ENCODE measurements at regions not wholly inside any gene's neighbourhood (a gene's known extent, or its start where the extent isn't known, plus 50 kb on each side); places are given as distances from the start of the nearest gene placed in this dataset.
"Not testable (repeated sequence)": the region's sequence is repeated elsewhere in the genome, so short reads cannot be mapped to it uniquely, and the experiment has no call there.

DNA sequence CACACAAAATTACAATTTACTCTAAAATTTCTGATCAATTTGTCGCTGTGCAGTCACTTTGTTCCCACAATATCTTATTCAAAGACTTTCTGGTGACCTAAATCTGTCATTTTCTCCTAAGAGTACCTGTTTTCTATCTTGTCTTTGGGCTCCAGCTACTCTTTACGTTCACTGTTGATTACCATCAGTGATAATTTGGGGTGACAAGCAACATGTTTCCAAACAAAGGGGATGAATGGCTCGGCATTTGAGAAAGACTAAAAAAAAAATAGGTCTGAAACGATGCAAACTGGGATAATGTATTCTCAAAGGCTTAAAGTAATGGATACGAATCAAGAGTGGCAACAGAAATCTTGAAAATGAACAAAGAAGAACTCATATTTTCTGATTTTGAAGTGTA, 205.2 kb upstream of the DAB2 start:
- no peak for DNase-seq

- DNase-seq: no peak
These were observed 203.6 kb upstream of the DAB2 start for GRCh38 chr5:39628348-39628747.

GRCh38 chr5:39624890-39625289, 200.1 kb upstream of the DAB2 start:
- no peak for DNase-seq

DNA sequence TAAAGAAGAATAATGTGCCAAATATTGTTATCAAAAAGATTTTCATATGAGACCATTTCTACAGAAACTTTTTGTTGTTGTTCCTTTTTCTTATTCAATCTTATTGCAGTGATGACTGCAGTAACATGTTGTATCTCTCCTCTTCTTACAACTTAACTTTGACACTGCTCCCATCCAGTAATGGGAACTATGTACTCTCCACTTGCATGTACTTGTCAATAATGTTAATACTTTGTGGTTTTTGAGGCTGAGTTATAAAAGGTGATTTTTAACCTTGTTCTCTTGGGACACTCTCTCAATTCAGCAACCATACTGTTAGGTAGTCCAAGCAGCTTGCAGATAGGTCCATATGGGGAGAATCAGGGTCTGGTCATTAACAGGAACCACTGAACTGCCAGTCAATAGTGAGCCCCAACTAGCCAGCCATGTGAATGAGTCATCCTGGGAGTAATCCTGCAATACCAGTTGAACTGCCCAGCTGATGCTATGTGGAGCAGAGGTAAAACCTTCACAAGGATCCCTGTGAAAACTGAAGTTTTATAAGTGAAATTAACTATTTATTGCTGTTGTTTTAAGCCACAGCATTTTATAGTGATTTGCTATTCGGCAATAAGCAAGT, 199.6 kb upstream of the DAB2 start:
- DNase-seq: no peak

GRCh38 chr5:39623291-39623865, 198.6 kb upstream of the DAB2 start:
- DNase-seq: no peak

DNA sequence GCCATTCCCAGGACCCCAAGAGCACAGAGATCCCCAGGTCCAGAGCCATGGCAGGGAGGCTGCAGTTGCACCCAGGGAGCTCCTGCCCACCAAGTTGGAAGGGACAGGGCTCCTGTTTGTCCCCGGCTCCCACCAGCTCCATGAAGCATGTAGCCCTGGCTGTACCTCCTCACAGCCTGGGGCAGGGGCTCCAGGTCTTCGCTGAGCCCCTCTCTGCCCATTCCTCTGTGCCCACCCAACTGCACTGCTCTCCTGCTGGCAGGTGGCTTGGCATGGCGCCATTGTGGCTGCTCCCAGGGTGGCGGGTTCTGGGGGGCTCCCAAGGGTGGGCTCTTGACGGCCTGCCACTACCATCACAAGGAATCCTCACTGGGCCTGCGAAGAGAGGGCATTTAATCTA, 197.5 kb upstream of the DAB2 start:
- no peak for DNase-seq

GRCh38 chr5:39619168-39619818, 194.5 kb upstream of the DAB2 start:
- no peak for DNase-seq

DNA sequence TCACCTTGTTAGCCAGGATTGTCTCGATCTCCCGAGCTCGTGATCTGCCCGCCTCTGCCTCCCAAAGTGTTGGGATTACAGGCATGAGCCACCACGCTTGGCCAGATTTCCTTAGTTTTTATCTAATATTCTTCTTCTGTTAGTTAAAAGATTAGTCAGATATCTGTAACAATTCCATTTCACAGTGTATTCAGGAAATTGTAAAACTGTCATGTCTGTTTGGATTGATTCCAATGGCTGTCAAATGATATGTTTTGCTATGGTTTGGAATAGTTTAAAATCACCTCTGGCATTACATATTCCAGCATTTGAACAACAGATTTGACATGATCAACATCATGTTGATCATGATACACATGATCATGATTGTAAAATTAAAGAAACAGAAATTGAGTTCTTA, 193.6 kb upstream of the DAB2 start:
- no peak for DNase-seq

- no peak for DNase-seq
These were observed 191.4 kb upstream of the DAB2 start for GRCh38 chr5:39616131-39616530.

GRCh38 chr5:39611076-39611475, 186.3 kb upstream of the DAB2 start:
- DNase-seq: not testable (repeated sequence)

- no peak for DNase-seq
These were observed 183.2 kb upstream of the DAB2 start for GRCh38 chr5:39608024-39608423.

- DNase-seq: no peak
These were observed 181.8 kb upstream of the DAB2 start for GRCh38 chr5:39606591-39606990.

GRCh38 chr5:39605588-39606575, 181.1 kb upstream of the DAB2 start:
- DNase-seq: no peak

DNA sequence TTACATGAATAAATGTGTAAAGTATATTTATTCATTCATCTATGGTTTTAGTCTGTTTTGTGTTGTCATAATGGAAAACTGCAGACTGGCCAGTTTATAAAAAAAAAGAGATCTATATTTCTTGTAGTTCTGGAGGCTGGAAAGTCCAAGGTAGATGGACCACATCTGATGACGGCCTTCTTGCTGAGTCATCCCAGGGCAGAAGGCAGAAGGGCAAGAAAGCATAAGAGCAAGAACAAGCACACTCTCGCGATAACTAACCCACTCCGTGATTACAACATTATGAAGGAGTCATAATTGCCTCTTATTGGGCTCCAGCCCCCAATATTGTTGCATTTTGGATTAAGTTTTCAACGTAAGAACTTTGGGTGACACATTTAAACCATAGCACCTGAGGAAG, 180.4 kb upstream of the DAB2 start:
- DNase-seq: no peak

GRCh38 chr5:39604491-39604890, 179.7 kb upstream of the DAB2 start:
- DNase-seq: no peak

DNA sequence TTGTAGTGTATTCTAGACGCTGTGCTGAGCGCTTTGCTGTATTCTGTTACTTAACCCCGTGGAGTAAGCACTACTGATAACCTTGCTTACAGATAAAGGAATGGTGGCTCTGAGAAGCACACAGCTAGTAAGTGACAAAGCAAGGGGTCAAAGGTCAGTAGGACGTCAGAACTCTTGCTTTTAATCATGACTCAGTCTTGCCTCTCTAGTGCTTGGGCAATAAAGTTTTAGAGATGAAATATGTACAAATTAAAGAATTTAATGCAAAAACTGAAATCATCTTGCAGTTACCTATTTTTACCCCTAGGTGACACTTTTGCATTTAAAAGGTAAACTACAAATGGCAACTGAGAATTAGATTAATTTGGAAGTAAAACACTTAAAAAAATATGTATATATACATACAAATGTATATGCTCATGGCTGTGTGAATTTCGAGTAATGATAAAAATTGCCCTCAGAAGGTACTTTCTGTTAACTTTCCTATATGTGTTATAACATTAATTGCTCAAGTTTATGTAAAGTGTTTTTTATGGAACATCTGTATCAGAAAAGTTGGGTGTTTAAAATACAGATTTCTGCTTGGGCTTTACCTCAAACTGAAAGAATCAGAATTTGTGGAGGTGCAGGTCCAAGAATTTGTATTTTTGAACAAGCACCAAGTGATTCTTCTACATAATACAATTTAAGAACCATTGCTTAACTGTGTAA, 175.1 kb upstream of the DAB2 start:
- peak in 1 of 2 experiments; percentile 50 for DNase-seq

DNA sequence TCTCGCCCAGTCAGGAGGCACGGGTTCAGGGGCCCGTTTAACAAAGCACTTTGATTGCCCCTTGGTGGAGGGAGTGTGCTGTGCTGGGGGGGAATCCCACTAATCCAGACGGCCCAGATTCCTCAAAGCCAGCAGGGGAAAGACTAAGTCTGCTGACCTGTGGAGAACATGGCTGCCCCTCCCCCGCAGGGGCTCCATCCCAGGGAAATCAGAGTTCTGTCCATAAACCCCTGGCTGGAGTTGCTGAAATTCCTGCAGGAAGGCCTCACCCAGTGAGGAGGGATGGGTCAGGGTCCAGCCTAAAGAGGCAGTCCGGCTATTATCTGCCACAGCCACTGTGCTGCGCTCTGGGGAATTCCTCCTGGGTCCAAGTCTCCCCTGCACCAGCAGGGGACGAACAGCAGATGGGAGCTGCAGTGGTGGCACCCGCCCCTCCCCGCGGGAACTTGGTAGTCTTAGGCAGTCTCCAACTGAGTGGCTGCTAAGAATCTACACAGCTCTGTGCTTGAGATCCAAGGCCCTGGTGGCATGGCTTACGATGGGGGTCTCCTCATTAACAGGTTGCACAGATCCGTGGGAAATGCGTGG, 174.0 kb upstream of the DAB2 start:
- no peak for DNase-seq

DNA sequence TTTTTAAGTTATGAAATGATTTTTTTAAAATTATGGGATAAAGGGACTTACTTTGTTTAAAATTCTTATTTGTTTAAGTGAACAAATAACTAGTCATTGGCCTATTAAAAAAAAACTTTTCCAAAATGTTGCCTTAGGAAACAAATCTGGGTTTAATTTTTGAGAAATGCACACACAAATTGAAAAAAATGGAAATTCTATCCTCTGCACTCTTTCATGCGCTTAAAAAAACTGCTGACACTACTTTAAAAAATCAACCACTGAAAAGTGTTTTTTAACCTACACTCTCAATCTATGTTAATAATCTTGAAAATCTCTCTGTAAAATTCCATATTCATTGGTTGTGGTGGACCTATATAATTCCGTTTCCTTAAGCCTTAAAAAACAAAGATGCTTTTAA, 163.4 kb upstream of the DAB2 start:
- no peak for DNase-seq

DNA sequence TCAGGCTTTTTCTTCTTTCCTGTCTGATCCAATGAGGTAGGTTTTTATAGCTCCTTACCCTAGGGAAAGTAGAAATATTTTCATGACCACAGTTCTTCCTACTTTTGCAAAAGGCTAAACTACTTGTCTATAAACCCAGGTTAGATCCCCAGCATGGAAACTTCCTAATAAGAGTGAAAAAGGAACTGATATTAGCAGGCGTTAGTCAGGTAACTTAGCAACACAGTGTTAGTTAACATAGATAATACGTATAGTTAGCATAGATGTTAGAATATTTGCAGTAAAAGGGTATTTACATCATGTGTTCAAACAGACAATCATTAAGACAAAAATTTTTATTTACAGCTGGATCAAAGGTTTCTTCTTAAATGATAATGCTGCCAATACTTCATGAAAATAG, 162.9 kb upstream of the DAB2 start:
- no peak for DNase-seq

DNA sequence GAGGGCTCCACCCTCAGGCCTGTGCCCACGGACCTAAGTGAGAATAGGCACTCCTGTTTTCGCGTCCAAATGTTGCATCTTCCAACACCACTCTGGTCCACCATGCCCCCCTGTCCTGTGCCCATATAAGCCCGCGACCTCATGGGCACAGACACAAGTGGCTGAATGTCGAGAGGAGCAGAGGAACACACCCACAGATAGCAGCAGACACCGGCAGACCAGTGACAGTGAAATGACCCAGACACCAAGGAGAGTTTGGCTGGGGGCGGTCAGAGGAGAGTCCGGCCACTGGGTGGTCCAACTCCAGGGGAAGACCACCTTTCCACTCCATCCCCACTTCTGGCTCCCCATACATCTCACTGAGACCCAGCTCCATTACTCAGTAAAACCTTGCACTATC, 161.4 kb upstream of the DAB2 start:
- no peak for DNase-seq

DNA sequence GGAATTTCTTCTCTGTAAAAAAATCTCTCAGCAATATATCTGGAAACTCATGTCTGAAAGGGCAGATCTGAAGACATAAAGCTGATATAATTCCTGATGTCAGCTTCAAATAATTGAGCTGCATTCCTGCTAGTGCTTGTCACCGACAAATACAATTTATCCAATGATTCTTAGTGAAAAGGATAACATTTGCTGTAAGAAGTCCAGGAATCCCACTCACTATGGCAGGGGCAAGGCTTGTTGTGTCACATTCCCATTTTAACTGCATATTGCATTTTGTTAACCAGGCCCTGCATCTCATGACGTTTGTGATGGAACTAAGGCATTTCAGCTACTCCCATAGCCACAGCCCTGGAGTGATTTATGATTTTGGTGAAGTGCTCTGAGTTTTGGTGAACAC, 160.1 kb upstream of the DAB2 start:
- DNase-seq: no peak

GRCh38 chr5:39580702-39581453, 156.1 kb upstream of the DAB2 start:
- no peak for DNase-seq

Data from NCI-H446 (cell line).